ENCODE measurements at regions not wholly inside any gene's neighbourhood (a gene's known extent, or its start where the extent isn't known, plus 50 kb on each side); places are given as distances from the start of the nearest gene placed in this dataset.
"Not testable (repeated sequence)": the region's sequence is repeated elsewhere in the genome, so short reads cannot be mapped to it uniquely, and the experiment has no call there.

DNA sequence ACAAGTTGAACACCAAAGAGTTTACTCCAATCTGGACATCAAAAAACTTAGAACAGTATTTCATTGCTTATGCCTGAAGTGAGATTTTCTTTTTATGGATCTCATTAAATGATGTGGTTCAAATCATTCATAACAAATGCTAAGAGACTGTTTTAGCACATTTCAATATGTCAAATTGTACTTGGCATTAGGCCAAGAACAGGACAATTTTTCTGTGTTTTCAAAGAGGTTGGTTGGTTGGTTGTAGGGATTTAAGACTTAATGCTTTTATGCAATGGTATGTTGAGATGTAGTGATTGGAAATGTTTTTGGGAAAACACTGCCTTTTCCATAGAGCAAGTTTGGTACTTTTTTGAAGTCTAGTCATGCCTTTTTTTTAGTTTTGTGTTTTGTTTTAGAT lies 510.4 kb downstream of the ZNF674 start:
- DNase-seq (ENCODE audit: extremely low read depth in 1 of 2, low read depth in 1 of 2) = no peak

DNA sequence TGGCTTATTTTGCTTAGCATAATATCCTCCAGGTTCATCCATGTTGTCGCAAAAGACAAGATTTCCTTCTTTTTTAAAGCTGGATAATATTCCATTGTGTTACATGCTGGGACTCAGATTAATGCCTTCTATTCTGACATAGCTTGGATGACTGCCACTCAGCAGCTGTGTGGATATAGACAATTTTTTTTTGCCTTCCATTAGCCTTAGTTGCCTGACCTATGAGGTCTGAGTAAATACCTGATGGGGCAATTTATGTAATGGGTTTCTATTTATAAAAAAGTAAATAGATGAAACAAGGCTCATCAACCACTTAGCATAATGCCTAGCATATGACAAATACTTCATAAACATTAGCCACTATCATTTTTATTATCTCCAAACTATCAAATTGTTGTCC lies 515.4 kb downstream of the ZNF674 start:
- no peak for DNase-seq (ENCODE audit: extremely low read depth in 1 of 2, low read depth in 1 of 2)

- no peak for DNase-seq (ENCODE audit: extremely low read depth in 1 of 2, low read depth in 1 of 2)
Measured at GRCh38 chrX:46016296-46016695, 528.9 kb downstream of the ZNF674 start.

- DNase-seq (ENCODE audit: extremely low read depth in 1 of 2, low read depth in 1 of 2) = no peak
Measured at GRCh38 chrX:46015653-46016052, 529.6 kb downstream of the ZNF674 start.

GRCh38 chrX:45992402-45993123 lies 552.7 kb downstream of the ZNF674 start:
- DNase-seq (ENCODE audit: extremely low read depth in 1 of 2, low read depth in 1 of 2) = no peak

DNA sequence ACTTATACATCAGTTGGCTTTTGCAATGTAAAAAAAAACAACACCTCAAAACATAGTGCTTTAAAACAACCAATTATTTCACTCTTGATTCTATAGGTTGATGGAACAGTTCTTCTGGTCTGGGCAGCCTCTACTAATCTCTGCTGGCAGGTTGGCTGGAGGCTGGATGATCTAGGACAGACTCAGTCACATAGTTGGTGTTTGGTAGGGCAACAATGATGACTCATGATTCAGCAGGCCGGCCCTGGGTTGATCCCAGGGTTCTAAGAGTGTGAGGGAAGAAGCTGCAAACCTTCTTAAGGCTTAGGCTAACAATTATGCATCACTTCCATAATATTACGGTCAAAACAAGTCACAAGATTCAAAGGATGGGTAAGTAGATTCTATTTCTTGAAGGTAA lies 558.2 kb downstream of the ZNF674 start:
- no peak for DNase-seq (ENCODE audit: extremely low read depth in 1 of 2, low read depth in 1 of 2)

DNA sequence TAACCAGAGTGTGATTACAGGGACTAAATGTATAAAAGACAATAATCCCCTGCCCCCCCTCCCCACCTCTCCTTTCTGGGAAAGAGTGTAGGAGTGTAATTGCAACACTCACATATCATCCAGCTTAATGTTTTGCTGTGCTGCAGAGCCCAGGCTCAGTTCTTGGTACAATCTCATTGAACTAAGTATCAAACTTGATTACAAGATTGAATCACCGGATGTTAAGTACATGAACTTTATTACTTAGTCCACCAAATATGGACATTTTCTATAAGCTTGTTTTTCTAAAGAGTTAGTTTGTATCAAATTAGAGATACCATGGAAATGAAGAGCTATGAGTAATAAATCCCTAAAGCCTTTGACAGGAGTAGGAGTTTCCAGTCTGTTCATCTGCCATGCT lies 559.1 kb downstream of the ZNF674 start:
- DNase-seq (ENCODE audit: extremely low read depth in 1 of 2, low read depth in 1 of 2) = no peak

DNA sequence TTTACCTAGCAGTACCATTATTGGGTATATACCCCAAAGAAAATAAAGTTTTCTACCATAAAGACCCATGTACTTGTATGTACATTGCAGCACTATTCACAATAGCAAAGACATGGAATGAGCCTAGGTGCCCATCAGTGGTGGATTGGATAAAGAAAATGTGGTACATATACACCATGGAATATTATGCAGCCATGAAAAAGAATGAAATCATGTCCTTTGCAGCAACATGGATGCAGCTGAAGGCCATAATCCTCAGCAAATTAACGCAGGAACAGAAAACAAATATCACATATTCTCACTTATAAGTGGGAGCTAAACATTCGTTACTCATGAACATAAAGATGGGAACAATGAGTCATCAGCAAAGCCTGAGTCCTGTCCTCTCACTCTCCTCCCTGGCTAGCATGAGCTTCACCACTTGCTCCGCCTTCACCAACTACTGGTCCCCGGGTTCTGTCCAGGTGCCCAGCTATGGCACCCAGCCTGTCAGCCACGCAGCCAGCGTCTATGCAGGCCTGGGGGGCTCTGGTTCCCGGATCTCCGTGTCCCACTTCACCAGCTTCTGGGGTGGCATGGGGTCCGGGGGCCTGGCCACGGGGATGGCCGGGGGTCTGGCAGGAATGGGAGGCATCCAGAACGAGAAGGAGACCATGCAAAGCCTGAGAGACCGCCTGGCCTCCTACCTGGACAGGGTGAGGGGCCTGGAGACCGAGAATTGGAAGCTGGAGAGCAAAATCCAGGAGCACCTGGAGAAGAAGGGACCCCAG lies 562.1 kb downstream of the ZNF674 start:
- not testable (repeated sequence) for DNase-seq (ENCODE audit: extremely low read depth in 1 of 2, low read depth in 1 of 2)

DNA sequence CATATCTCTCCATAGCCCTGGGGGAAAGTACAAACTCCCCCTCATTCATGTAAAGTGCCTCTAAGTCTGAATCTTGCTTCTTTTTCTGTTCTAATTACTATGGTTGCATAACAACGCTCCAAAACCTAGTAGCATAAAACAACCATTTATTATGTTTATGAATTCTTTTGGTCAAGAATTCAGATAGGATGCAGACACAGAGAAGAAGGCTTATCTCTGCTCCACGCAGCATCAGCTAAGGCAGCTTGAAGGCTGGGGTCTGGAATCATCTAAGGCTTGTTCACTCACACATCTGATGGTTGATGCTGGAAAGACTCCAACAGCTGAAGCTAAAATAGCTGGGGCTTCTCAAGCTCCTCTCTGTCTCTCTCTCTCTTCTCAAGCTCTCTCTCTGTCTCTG lies 564.5 kb downstream of the ZNF674 start:
- no peak for DNase-seq (ENCODE audit: extremely low read depth in 1 of 2, low read depth in 1 of 2)

DNA sequence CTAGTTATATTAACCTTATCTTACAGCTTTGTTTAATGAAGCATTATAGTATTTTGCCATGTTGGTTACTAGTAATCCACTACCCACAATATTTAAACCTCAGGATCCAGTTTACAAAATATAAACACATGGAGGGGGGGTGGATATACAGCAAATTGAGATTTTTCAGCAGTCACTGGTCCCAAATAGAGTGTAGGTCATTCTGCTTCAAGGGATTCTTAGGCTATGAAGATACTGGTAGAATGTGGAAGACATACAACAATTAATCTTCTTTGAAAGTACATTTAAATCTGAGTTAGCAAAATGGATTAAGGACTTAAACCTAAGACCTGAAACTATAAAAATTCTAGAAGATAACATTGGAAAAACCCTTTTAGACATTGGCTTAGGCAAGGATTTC lies 569.6 kb downstream of the ZNF674 start:
- DNase-seq (ENCODE audit: extremely low read depth in 1 of 2, low read depth in 1 of 2) = no peak

GRCh38 chrX:45972636-45973035 lies 572.6 kb downstream of the ZNF674 start:
- DNase-seq (ENCODE audit: extremely low read depth in 1 of 2, low read depth in 1 of 2) = no peak

DNA sequence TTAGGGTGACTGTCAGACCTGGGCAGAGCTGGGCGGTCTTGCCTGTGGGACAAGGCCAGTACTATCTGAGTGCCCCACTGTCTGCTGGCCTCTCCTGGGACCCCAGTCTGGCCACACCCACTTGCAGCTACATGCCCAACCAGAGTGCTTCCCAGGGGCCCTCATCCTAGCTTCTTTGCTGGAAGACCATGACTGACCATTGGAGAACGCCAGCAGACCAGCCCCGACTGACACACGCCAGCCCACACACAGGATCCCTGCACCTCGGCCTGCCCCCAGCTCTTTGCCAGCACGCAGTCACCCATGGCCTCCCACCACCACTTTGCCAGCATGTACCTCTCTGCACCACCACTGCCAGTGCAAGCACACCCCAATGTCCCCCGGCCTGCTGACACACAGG lies 585.7 kb downstream of the ZNF674 start:
- DNase-seq (ENCODE audit: extremely low read depth in 1 of 2, low read depth in 1 of 2) = no peak

- no peak for DNase-seq (ENCODE audit: extremely low read depth in 1 of 2, low read depth in 1 of 2)
Measured at GRCh38 chrX:45956191-45956870, 588.9 kb downstream of the ZNF674 start.

GRCh38 chrX:45955661-45956060 lies 589.6 kb downstream of the ZNF674 start:
- no peak for DNase-seq (ENCODE audit: extremely low read depth in 1 of 2, low read depth in 1 of 2)

GRCh38 chrX:45954026-45954425 lies 591.2 kb downstream of the ZNF674 start:
- no peak for DNase-seq (ENCODE audit: extremely low read depth in 1 of 2, low read depth in 1 of 2)

DNA sequence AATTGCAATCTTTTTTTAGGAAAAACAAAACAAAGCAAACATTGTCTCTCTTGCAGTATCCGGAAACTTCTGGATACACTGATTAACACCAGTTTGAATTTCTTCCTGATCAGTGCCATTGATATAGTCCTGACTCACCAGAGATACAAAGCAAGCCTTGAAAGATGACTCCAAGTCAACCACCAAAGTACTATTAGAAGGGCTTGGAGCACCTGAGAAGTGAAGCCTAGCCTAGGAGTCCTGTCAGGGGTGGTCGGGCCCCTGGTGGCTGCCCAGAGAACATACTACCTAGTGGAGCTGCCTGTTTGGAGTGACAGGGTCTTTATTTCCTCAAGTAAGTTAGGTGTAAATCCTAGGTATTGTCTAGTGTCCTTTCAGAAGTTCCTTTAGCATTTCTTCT lies 593.2 kb downstream of the ZNF674 start:
- no peak for DNase-seq (ENCODE audit: extremely low read depth in 1 of 2, low read depth in 1 of 2)

DNA sequence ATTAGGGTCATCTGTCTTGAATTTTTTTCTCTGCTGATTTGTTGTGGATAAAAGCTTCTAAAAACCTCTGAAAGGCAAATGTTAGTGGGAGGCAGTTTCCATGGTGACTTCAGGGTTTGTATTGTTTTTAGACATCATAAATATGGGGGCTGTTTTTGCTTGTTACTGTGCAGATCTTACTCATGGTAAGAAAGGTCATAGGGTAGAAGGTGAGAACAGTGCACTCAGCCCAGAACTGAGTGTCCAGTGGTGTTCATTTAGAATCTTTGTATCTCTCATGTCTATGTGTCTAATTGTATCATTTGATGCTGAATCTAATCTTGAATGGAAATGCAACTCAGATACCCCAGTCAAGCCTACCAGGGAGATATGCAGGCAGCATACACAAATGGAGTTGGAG lies 609.8 kb downstream of the ZNF674 start:
- DNase-seq (ENCODE audit: extremely low read depth in 1 of 2, low read depth in 1 of 2) = no peak

DNA sequence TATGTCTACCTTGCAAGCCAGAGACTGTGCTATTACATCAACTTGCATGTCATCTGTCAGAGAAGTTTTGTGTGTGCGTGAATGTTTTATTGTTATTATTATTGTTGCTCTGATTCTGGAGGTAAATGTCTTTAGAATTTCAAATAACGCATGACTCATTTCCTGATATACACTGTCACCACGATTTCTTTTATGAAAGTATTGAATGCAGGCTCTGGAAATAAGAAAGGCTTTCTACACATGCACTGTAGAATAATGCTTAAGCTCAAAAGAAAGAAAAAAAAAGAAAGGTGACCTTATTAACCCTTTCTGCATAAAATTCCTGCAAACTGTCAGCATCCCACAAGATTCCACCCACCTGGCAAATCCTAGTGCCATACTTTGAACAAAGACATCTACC lies 632.9 kb downstream of the ZNF674 start:
- DNase-seq (ENCODE audit: extremely low read depth in 1 of 2, low read depth in 1 of 2) = no peak

GRCh38 chrX:45907786-45908185 lies 637.4 kb downstream of the ZNF674 start:
- no peak for DNase-seq (ENCODE audit: extremely low read depth in 1 of 2, low read depth in 1 of 2)

DNA sequence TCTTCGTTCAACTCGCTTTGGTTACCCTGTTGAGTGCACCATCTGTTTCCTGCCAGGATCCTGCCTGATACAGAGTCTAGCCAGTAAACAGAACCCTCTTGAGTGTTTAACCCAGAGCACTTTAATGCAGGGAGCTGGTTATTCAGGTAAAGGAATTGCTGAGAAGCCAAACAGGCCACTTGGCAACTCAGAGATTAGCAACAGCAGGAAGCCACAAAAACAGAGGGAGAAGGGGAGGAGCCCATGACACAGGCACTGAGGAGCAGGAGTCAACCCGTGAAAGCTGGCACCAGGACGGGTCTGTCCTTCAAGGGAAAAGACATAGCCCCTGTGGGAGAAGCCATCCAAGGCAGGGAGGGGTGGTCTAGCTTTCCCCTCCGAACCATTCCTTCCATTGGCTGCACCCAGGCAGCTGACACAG lies 641.4 kb downstream of the ZNF674 start:
- no peak for DNase-seq (ENCODE audit: extremely low read depth in 1 of 2, low read depth in 1 of 2)

DNA sequence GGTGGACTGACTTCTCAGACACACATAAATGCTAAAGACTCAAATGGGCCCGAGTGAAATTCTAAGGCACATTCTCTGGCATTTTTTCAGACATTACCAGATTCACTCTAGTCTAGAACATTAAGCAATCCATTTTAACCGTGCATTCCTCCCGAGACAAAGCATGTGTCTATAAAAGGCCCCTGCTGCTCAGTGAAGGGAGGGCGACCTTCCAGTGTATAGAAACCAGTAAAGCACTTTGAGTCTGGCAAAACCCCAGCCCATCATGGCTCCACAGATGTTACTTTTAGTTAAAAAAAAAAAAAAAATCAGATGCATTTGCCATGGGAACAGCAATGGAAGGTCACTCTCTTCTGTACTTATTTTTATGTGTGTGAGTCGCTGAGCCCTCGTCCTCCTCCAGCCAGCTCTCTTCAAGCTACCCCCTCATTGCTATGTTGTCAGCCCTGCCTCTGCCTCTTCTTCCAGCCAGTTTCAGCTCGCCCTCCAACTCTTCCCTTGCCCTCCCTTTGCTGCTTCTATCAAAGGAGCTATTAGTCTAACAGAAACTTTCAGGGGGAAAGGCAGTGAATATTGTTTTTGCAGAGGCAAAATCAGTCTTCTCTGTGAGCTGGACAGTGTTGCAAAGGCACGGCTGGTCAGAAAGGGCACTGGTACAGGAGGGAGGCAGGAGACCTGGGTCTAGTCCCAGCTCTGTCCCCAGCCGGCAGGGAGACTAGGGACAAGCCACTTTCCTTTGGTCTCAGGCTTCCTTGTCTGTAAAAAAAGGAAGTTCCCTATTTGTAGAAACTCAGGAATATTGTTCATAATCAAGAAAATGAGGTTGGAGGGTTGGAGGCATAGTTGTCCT lies 644.2 kb downstream of the ZNF674 start:
- DNase-seq (ENCODE audit: extremely low read depth in 1 of 2, low read depth in 1 of 2) = no peak
